ENCODE measurements at regions not wholly inside any gene's neighbourhood (a gene's known extent, or its start where the extent isn't known, plus 50 kb on each side); places are given as distances from the start of the nearest gene placed in this dataset.

DNA sequence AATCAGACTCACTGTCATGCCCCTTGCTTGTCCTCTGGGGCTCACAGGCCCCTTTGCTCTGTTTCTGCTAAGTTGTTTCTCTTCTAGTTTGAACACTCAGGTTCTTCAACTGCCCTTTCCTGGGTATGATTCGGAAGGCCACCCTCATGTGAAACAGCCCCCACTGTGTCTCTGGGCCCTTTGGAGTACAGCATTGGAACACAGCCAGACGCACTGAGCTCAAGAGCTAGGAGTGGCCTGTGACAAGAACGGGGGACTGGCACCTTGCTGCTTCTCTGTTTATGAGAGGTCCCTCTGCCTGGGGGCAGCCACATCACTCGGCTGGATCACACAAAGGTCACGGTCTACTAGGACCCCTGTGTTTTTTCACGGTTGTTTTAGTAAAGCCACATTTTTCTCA is 114.4 kb upstream of the ZC3H12A start:
- TF ChIP-seq, protein P1, sequence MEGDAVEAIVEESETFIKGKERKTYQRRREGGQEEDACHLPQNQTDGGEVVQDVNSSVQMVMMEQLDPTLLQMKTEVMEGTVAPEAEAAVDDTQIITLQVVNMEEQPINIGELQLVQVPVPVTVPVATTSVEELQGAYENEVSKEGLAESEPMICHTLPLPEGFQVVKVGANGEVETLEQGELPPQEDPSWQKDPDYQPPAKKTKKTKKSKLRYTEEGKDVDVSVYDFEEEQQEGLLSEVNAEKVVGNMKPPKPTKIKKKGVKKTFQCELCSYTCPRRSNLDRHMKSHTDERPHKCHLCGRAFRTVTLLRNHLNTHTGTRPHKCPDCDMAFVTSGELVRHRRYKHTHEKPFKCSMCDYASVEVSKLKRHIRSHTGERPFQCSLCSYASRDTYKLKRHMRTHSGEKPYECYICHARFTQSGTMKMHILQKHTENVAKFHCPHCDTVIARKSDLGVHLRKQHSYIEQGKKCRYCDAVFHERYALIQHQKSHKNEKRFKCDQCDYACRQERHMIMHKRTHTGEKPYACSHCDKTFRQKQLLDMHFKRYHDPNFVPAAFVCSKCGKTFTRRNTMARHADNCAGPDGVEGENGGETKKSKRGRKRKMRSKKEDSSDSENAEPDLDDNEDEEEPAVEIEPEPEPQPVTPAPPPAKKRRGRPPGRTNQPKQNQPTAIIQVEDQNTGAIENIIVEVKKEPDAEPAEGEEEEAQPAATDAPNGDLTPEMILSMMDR (IDR thresholded peaks at IDR 0.05 in 2 of 3, conservative IDR thresholded peaks at IDR 0.05 in 1 of 3; ENCODE audit: borderline replicate concordance in 1 of 3, insufficient read depth in 1 of 3, low read depth in 2 of 3, low read length in 2 of 3): no peak
- no peak for TF ChIP-seq EGR1 (IDR thresholded peaks at IDR 0.05; ENCODE audit: low read depth)
- no peak for TF ChIP-seq POLR2A (IDR thresholded peaks at IDR 0.05; ENCODE audit: borderline replicate concordance, extremely low read depth, insufficient read depth, insufficient read length)
- no peak for TF ChIP-seq RAD21 (IDR thresholded peaks at IDR 0.05; ENCODE audit: low read depth)
- TF ChIP-seq, protein P2, sequence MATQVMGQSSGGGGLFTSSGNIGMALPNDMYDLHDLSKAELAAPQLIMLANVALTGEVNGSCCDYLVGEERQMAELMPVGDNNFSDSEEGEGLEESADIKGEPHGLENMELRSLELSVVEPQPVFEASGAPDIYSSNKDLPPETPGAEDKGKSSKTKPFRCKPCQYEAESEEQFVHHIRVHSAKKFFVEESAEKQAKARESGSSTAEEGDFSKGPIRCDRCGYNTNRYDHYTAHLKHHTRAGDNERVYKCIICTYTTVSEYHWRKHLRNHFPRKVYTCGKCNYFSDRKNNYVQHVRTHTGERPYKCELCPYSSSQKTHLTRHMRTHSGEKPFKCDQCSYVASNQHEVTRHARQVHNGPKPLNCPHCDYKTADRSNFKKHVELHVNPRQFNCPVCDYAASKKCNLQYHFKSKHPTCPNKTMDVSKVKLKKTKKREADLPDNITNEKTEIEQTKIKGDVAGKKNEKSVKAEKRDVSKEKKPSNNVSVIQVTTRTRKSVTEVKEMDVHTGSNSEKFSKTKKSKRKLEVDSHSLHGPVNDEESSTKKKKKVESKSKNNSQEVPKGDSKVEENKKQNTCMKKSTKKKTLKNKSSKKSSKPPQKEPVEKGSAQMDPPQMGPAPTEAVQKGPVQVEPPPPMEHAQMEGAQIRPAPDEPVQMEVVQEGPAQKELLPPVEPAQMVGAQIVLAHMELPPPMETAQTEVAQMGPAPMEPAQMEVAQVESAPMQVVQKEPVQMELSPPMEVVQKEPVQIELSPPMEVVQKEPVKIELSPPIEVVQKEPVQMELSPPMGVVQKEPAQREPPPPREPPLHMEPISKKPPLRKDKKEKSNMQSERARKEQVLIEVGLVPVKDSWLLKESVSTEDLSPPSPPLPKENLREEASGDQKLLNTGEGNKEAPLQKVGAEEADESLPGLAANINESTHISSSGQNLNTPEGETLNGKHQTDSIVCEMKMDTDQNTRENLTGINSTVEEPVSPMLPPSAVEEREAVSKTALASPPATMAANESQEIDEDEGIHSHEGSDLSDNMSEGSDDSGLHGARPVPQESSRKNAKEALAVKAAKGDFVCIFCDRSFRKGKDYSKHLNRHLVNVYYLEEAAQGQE (IDR thresholded peaks at IDR 0.05; ENCODE audit: low read depth): no peak
- TF ChIP-seq, protein P3, sequence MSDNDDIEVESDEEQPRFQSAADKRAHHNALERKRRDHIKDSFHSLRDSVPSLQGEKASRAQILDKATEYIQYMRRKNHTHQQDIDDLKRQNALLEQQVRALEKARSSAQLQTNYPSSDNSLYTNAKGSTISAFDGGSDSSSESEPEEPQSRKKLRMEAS (IDR thresholded peaks at IDR 0.05): no peak
- TF ChIP-seq EZH2phosphoT487 (IDR thresholded peaks at IDR 0.05; ENCODE audit: borderline replicate concordance): no peak
- TF ChIP-seq FOSL1 (IDR thresholded peaks at IDR 0.05; ENCODE audit: low read depth): no peak
- TF ChIP-seq TCF7L2 (IDR thresholded peaks at IDR 0.05; ENCODE audit: borderline replicate concordance, extremely low read depth, insufficient read depth, insufficient read length): no peak
- TF ChIP-seq EZH2 (IDR thresholded peaks at IDR 0.05): no peak
- TF ChIP-seq JUND (IDR thresholded peaks at IDR 0.05): no peak
- no peak for TF ChIP-seq POLR2AphosphoS5 (IDR thresholded peaks at IDR 0.05; ENCODE audit: low read depth, low read length)

All from HCT116 (cell line).